ENCODE measurements at regions not wholly inside any gene's neighbourhood (a gene's known extent, or its start where the extent isn't known, plus 50 kb on each side); places are given as distances from the start of the nearest gene placed in this dataset.

DNA sequence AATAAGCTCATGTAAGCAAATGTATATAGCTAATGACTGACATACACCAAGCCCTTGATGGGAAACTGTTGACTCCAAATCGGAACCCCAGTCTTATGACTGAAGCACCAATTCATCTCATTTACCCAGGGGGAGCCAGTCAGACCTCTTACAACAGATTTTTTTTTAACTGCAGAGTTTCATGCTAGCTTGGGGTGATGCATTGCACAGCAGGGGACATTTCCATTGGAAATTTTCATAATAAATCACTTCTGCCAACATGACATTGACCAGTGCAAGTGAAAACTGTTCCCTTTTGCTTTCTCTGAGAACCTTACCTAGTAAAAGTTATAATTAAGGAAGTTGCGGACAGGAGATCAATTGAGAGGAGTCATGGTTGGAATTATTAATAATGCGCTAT is 137.0 kb upstream of the VWC2 start:
- no peaks in the 10 kb centered on the region for H3K36me3 ChIP-seq (ENCODE audit: control insufficient read depth in 5 of 5, insufficient read depth in 5 of 5, low read length in 5 of 5)
- H3K9ac ChIP-seq (ENCODE audit: low read length in 5 of 5) = no peak overlapping the region
- no peak overlapping the region for H3K4me3 ChIP-seq (ENCODE audit: low read depth in 1 of 5, low read length in 5 of 5)
- no peaks in the 10 kb centered on the region for H3K27me3 ChIP-seq (ENCODE audit: control insufficient read depth in 5 of 5, insufficient read depth in 4 of 5, low read length in 5 of 5)
- no peaks in the 10 kb centered on the region for H3K9me3 ChIP-seq (ENCODE audit: control insufficient read depth in 5 of 5, low read length in 5 of 5)
- H3K27ac ChIP-seq (ENCODE audit: low read depth, low read length) = no peak overlapping the region
- no peaks in the 10 kb centered on the region for H3K4me1 ChIP-seq (ENCODE audit: control insufficient read depth in 5 of 5, insufficient read depth in 5 of 5, low read length in 5 of 5)

DNA sequence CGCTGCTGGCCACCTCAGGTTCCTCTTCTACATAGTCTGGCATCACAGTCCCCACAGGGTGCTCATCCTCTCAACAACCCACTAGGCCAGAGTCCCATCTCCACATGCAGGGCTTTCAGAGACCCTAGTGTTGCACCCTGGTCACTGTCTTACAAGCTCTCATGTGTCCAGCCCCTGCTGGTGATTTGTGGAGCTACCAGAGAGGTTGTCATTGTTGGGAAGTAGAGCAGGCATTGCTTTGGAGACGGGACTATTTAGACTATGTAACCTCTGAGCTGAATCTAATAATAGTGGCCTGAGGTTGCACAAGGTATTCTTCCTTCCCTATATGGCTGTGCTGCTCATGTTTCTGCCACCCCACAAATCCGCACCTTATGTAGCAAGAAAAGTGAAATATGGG is 135.3 kb upstream of the VWC2 start:
- Histone ChIP-seq H3K9me3 (ENCODE audit: control insufficient read depth in 5 of 5, low read length in 5 of 5) (no peaks in the 10 kb centered on the region), H3K27ac (ENCODE audit: low read depth, low read length) (no peak overlapping the region), H3K27me3 (ENCODE audit: control insufficient read depth in 5 of 5, insufficient read depth in 4 of 5, low read length in 5 of 5) (peaks cover 0 to 1% (median 0%) of the 10 kb centered on the region in 5 donors), H3K36me3 (ENCODE audit: control insufficient read depth in 5 of 5, insufficient read depth in 5 of 5, low read length in 5 of 5) (no peaks in the 10 kb centered on the region), H3K4me1 (ENCODE audit: control insufficient read depth in 5 of 5, insufficient read depth in 5 of 5, low read length in 5 of 5) (no peaks in the 10 kb centered on the region), H3K4me3 (ENCODE audit: low read depth in 1 of 5, low read length in 5 of 5) (no peak overlapping the region), H3K9ac (ENCODE audit: low read length in 5 of 5) (no peak overlapping the region)

DNA sequence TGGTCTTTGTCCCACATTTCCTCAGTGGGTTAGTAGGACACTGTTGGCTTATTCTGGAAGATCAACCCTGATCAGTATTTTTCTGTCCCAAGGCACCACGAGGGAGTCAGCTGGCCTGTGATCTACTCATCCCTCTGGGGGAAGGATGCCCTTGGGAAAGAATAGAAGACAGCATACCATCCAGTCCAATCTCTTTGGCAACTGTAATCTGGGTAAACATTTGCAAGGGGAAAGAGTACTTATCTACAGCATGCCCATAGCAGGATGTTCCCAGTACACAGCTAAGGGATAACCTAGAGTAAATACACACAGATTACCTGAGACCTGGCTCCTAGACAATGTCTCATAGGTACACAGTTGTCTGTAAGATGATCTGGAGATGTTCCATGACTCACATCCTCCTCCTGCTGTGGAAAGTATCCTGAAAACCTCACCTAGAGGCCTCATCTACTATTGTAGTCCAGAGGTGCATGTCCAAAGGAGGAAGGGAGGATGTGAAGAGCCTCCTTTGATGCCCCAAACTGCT is 134.3 kb upstream of the VWC2 start:
- H3K4me1 ChIP-seq (ENCODE audit: control insufficient read depth in 5 of 5, insufficient read depth in 5 of 5, low read length in 5 of 5) = no peaks in the 10 kb centered on the region
- H3K4me3 ChIP-seq (ENCODE audit: low read depth in 1 of 5, low read length in 5 of 5) = no peak overlapping the region
- no peaks in the 10 kb centered on the region for H3K36me3 ChIP-seq (ENCODE audit: control insufficient read depth in 5 of 5, insufficient read depth in 5 of 5, low read length in 5 of 5)
- H3K27me3 ChIP-seq (ENCODE audit: control insufficient read depth in 5 of 5, insufficient read depth in 4 of 5, low read length in 5 of 5) = peaks cover 0 to 2% (median 0%) of the 10 kb centered on the region in 5 donors
- H3K9me3 ChIP-seq (ENCODE audit: control insufficient read depth in 5 of 5, low read length in 5 of 5) = no peaks in the 10 kb centered on the region
- H3K9ac ChIP-seq (ENCODE audit: low read length in 5 of 5) = no peak overlapping the region
- H3K27ac ChIP-seq (ENCODE audit: low read depth, low read length) = no peak overlapping the region

DNA sequence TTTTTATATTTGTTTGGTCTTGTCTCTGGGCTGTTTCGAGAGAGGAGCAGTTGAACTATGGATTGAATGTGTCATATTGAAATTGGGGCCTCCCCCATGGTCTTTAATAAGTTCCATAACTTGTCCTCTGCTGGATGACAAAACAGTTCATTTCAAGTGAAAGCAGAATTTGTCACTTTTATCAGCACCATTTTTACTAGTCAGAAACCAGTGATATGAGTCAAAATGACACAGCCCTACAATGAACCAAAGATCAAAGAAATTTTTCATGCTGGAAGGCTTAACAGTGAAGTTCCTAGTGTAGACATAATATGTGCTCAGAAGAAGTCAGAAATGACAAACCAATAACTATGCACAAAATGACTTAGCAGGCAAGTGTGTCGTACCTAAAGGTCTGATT is 133.6 kb upstream of the VWC2 start:
- H3K27me3 ChIP-seq (ENCODE audit: control insufficient read depth in 5 of 5, insufficient read depth in 4 of 5, low read length in 5 of 5) = peaks cover 0 to 2% (median 0%) of the 10 kb centered on the region in 5 donors

DNA sequence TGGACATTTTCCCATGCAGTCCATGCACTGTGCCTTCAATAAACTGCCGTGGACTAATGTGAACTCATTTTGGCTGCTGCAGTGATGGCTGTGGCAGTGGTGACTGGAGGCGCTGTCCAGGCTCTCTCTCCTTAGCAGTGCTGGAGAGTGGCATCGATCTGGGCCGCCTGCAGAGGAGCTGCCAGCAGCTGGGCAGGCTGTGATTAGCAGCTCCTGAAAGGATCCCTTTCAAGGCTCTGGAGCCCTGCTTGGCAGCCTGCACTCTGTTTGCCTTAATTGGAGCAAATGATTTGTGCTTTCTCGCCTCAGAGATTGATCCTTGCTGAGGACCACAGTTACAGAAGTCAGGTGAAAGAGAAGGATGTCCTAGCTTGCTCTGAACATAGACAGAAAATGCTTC is 130.1 kb upstream of the VWC2 start:
- H3K27me3 ChIP-seq (ENCODE audit: control insufficient read depth in 5 of 5, insufficient read depth in 4 of 5, low read length in 5 of 5) = peaks cover 0 to 2% (median 0%) of the 10 kb centered on the region in 5 donors
- no peak overlapping the region for H3K27ac ChIP-seq (ENCODE audit: low read depth, low read length)
- H3K36me3 ChIP-seq (ENCODE audit: control insufficient read depth in 5 of 5, insufficient read depth in 5 of 5, low read length in 5 of 5) = no peaks in the 10 kb centered on the region
- H3K9ac ChIP-seq (ENCODE audit: low read length in 5 of 5) = no peak overlapping the region
- H3K4me3 ChIP-seq (ENCODE audit: low read depth in 1 of 5, low read length in 5 of 5) = no peak overlapping the region
- peaks cover 0 to 3% (median 0%) of the 10 kb centered on the region in 5 donors for H3K9me3 ChIP-seq (ENCODE audit: control insufficient read depth in 5 of 5, low read length in 5 of 5)
- H3K4me1 ChIP-seq (ENCODE audit: control insufficient read depth in 5 of 5, insufficient read depth in 5 of 5, low read length in 5 of 5) = no peaks in the 10 kb centered on the region

More for the DNA sequence above, 133.6 kb upstream of the VWC2 start:
- H3K9me3 ChIP-seq (ENCODE audit: control insufficient read depth in 5 of 5, low read length in 5 of 5) = no peaks in the 10 kb centered on the region
- no peaks in the 10 kb centered on the region for H3K4me1 ChIP-seq (ENCODE audit: control insufficient read depth in 5 of 5, insufficient read depth in 5 of 5, low read length in 5 of 5)
- no peak overlapping the region for H3K9ac ChIP-seq (ENCODE audit: low read length in 5 of 5)
- no peaks in the 10 kb centered on the region for H3K36me3 ChIP-seq (ENCODE audit: control insufficient read depth in 5 of 5, insufficient read depth in 5 of 5, low read length in 5 of 5)
- H3K27ac ChIP-seq (ENCODE audit: low read depth, low read length) = no peak overlapping the region
- H3K4me3 ChIP-seq (ENCODE audit: low read depth in 1 of 5, low read length in 5 of 5) = no peak overlapping the region

DNA sequence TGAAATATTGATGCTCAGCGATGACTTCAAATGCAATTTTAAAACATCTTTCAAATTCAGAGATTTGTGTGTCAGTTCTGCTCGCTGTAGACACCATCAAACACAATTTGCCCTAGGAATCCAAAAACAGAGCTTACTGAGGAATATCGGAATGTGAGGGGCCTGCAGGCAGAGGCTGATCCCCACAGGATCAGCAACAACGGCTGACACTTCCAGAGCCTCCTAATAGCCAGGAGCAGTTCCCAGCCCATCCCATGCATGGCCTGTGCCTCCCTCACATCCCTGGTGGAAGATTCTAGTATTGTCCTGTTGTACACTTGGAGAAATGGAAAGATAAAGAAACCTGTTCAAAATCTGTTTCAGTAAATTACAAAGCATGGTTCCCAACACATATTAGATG is 129.7 kb upstream of the VWC2 start:
- Histone ChIP-seq H3K27ac (ENCODE audit: low read depth, low read length) (no peak overlapping the region), H3K9ac (ENCODE audit: low read length in 5 of 5) (no peak overlapping the region)

DNA sequence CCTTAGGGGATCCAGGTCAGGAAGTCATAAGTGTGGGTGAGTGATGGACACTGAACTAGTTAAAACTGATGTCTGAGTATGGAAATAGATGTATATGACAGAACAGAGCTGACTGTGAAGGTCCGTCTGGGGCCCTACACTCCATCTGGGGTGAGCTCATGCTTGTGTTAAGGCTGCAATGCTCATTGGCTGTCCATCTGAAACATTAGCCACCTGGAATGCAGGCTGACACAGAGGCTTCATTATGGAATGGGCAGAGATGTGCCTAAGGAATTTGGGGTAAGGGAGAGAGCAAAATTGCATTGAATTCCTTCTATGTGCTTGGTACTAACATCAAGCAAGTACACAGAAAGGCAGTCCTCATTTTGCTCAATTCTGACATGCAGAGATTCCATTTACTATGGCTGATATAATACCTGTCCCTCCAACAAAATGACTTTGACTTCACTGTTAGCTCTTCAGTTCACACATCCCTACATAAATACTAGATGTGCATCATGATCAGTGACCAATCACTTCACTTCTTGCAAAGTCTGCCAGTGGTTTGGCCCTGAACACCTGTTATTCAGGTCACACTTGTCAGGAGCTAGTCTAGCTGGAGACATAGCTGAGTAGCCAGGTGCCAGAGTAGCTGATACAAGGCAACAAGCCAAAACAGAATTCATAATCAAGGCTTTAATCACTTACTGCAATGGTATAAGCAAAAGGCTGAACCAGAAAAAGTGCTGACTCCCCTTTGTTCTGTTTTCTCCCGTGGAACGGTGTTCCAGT is 128.9 kb upstream of the VWC2 start:
- no peaks in the 10 kb centered on the region for H3K4me1 ChIP-seq (ENCODE audit: control insufficient read depth in 5 of 5, insufficient read depth in 5 of 5, low read length in 5 of 5)
- peaks cover 0 to 3% (median 0%) of the 10 kb centered on the region in 5 donors for H3K9me3 ChIP-seq (ENCODE audit: control insufficient read depth in 5 of 5, low read length in 5 of 5)
- no peak overlapping the region for H3K9ac ChIP-seq (ENCODE audit: low read length in 5 of 5)
- H3K27me3 ChIP-seq (ENCODE audit: control insufficient read depth in 5 of 5, insufficient read depth in 4 of 5, low read length in 5 of 5) = peaks cover 0 to 2% (median 0%) of the 10 kb centered on the region in 5 donors
- H3K4me3 ChIP-seq (ENCODE audit: low read depth in 1 of 5, low read length in 5 of 5) = no peak overlapping the region
- no peaks in the 10 kb centered on the region for H3K36me3 ChIP-seq (ENCODE audit: control insufficient read depth in 5 of 5, insufficient read depth in 5 of 5, low read length in 5 of 5)
- no peak overlapping the region for H3K27ac ChIP-seq (ENCODE audit: low read depth, low read length)

More for the DNA sequence above, 129.7 kb upstream of the VWC2 start:
- Histone ChIP-seq H3K36me3 (ENCODE audit: control insufficient read depth in 5 of 5, insufficient read depth in 5 of 5, low read length in 5 of 5) (no peaks in the 10 kb centered on the region), H3K27me3 (ENCODE audit: control insufficient read depth in 5 of 5, insufficient read depth in 4 of 5, low read length in 5 of 5) (peaks cover 0 to 2% (median 0%) of the 10 kb centered on the region in 5 donors), H3K4me1 (ENCODE audit: control insufficient read depth in 5 of 5, insufficient read depth in 5 of 5, low read length in 5 of 5) (no peaks in the 10 kb centered on the region), H3K9me3 (ENCODE audit: control insufficient read depth in 5 of 5, low read length in 5 of 5) (peaks cover 0 to 3% (median 0%) of the 10 kb centered on the region in 5 donors), H3K4me3 (ENCODE audit: low read depth in 1 of 5, low read length in 5 of 5) (no peak overlapping the region)

DNA sequence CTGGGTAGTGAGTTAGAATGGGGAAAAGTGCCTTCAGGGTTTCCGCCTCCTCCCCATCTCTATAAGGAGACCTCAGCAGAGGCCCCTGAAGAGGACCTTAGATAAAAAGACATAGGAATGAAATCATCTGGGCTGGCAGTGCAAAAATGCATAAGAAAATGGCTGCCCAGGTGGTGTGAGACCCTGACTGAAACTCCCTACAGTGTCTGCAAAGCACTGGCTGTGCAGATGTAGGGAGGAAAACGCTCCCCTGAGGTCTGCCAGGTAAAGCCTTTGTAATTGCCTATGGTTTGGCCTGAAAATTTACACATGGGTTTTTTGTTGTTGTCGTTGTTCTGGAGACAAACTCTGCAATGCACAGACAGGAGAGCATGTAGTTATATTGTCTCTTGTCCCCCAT is 128.1 kb upstream of the VWC2 start:
- H3K4me3 ChIP-seq (ENCODE audit: low read depth in 1 of 5, low read length in 5 of 5) = no peak overlapping the region
- peaks cover 0 to 3% (median 0%) of the 10 kb centered on the region in 5 donors for H3K9me3 ChIP-seq (ENCODE audit: control insufficient read depth in 5 of 5, low read length in 5 of 5)
- H3K9ac ChIP-seq (ENCODE audit: low read length in 5 of 5) = no peak overlapping the region
- no peak overlapping the region for H3K27ac ChIP-seq (ENCODE audit: low read depth, low read length)
- no peaks in the 10 kb centered on the region for H3K4me1 ChIP-seq (ENCODE audit: control insufficient read depth in 5 of 5, insufficient read depth in 5 of 5, low read length in 5 of 5)
- H3K27me3 ChIP-seq (ENCODE audit: control insufficient read depth in 5 of 5, insufficient read depth in 4 of 5, low read length in 5 of 5) = peaks cover 0 to 2% (median 0%) of the 10 kb centered on the region in 5 donors
- H3K36me3 ChIP-seq (ENCODE audit: control insufficient read depth in 5 of 5, insufficient read depth in 5 of 5, low read length in 5 of 5) = no peaks in the 10 kb centered on the region

DNA sequence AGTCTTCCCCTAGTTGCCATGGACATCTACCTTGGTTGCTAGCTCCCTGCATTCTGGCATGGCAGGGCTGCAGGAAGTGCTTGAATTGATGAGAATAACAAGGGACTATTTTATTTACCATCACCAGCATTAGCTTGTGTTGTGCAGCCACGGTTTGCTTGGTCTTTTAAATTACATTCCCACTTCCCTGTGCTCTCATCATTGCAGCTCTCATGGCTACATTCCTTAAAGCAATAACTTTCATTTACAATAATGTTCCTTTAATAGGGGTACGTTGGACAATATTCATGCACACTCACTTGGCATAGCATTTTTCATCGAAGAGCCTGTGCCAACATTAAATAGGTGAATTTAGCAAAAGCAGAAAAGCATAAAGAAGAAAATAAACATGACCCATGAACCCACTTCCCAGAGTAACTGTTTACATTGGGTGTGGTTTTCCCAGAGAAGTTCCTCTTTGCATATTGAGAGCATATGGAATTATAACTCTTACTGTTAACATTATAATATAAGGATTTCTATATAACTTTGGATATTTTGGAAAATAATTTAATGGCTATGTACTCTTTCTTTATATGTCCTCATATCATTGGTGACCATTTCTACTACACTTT is 113.2 kb upstream of the VWC2 start:
- no peak overlapping the region for H3K9ac ChIP-seq (ENCODE audit: low read length in 5 of 5)
- H3K27me3 ChIP-seq (ENCODE audit: control insufficient read depth in 5 of 5, insufficient read depth in 4 of 5, low read length in 5 of 5) = no peaks in the 10 kb centered on the region
- H3K36me3 ChIP-seq (ENCODE audit: control insufficient read depth in 5 of 5, insufficient read depth in 5 of 5, low read length in 5 of 5) = no peaks in the 10 kb centered on the region
- no peak overlapping the region for H3K27ac ChIP-seq (ENCODE audit: low read depth, low read length)
- no peaks in the 10 kb centered on the region for H3K9me3 ChIP-seq (ENCODE audit: control insufficient read depth in 5 of 5, low read length in 5 of 5)
- no peak overlapping the region for H3K4me3 ChIP-seq (ENCODE audit: low read depth in 1 of 5, low read length in 5 of 5)
- no peaks in the 10 kb centered on the region for H3K4me1 ChIP-seq (ENCODE audit: control insufficient read depth in 5 of 5, insufficient read depth in 5 of 5, low read length in 5 of 5)

DNA sequence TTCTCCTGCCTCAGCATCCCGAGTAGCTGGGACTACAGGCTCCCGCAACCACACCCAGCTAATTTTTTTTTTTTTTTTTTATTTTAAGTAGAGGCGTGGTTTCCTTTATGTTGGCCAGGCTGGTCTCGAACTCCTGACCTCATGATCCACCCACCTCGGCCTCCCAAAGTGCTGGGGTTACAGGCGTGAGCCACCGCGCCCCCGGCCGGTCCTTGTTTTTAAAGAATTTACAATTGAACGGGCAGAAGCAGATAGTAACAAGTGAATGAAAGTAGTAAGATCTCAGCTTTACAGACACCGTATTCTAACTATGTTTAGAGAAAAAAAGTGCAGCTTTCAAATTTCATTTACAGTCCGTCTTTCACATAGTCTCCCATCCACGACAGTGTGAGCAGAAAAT is 112.5 kb upstream of the VWC2 start:
- H3K9ac ChIP-seq (ENCODE audit: low read length in 5 of 5) = no peak overlapping the region
- no peaks in the 10 kb centered on the region for H3K27me3 ChIP-seq (ENCODE audit: control insufficient read depth in 5 of 5, insufficient read depth in 4 of 5, low read length in 5 of 5)
- H3K9me3 ChIP-seq (ENCODE audit: control insufficient read depth in 5 of 5, low read length in 5 of 5) = no peaks in the 10 kb centered on the region

More for the DNA sequence above, 112.5 kb upstream of the VWC2 start:
- H3K36me3 ChIP-seq (ENCODE audit: control insufficient read depth in 5 of 5, insufficient read depth in 5 of 5, low read length in 5 of 5) = no peaks in the 10 kb centered on the region
- H3K27ac ChIP-seq (ENCODE audit: low read depth, low read length) = no peak overlapping the region
- H3K4me3 ChIP-seq (ENCODE audit: low read depth in 1 of 5, low read length in 5 of 5) = no peak overlapping the region
- no peaks in the 10 kb centered on the region for H3K4me1 ChIP-seq (ENCODE audit: control insufficient read depth in 5 of 5, insufficient read depth in 5 of 5, low read length in 5 of 5)

Data from subcutaneous abdominal adipose tissue (tissue), 5 donors.